SK-N-SH treated with all-trans-retinoic acid at 6 μM for 48 hours (cell line): ENCODE measurements at regions not wholly inside any gene's neighbourhood (a gene's known extent, or its start where the extent isn't known, plus 50 kb on each side); places are given as distances from the start of the nearest gene placed in this dataset.
"Not testable (repeated sequence)": the region's sequence is repeated elsewhere in the genome, so short reads cannot be mapped to it uniquely, and the experiment has no call there.

Source experiments
- ATAC-seq: fragments of 200-7000 bp; cut with Tn5 transposase; 3 replicates; pipeline ENCODE4 v1.9.1; 2020; ENCODE audit warnings: mild to moderate bottlenecking, moderate library complexity
- ARNTL ChIP-seq: fragments of 450-650 bp; formaldehyde crosslinking; IDR thresholded peaks from 2 replicates; pipeline ENCODE4 v1.5.0; 2020; ENCODE audit warnings: low read depth, mild to moderate bottlenecking, moderate library complexity, borderline replicate concordance
- CREB5 ChIP-seq: fragments of 250-450 bp; sonication (Bioruptor Pico); IDR thresholded peaks from 2 replicates; pipeline ENCODE4 v1.5.1; 2020; ENCODE audit warnings: low read depth, mild to moderate bottlenecking, moderate library complexity
- CSDC2 ChIP-seq: fragments of 250-450 bp; sonication (Bioruptor Pico); IDR thresholded peaks from 2 replicates; pipeline ENCODE4 v1.5.0; 2020; ENCODE audit warnings: mild to moderate bottlenecking, moderate library complexity
- CSRNP3 ChIP-seq: fragments of 250-450 bp; sonication (Bioruptor Pico); IDR thresholded peaks from 2 replicates; pipeline ENCODE4 v1.5.1; 2021; ENCODE audit warnings: mild to moderate bottlenecking, moderate library complexity
- ESRRG ChIP-seq: fragments of 250-450 bp; sonication (Bioruptor Pico); IDR thresholded peaks from 2 replicates; pipeline ENCODE4 v1.6.1; 2021; ENCODE audit warnings: mild to moderate bottlenecking
- GLIS3 ChIP-seq: fragments of 250-450 bp; sonication (Bioruptor Pico); IDR thresholded peaks from 2 replicates; pipeline ENCODE4 v1.5.0; 2020; ENCODE audit warnings: mild to moderate bottlenecking, moderate library complexity
- ISL1 ChIP-seq: fragments of 250-450 bp; sonication (Bioruptor Pico); IDR thresholded peaks from 2 replicates; pipeline ENCODE4 v2.1.2; 2022; ENCODE audit warnings: mild to moderate bottlenecking, moderate library complexity
- OSR1 ChIP-seq: fragments of 250-450 bp; sonication (Bioruptor Pico); IDR thresholded peaks from 2 replicates; pipeline ENCODE4 v1.8.0; 2022; ENCODE audit warnings: moderate library complexity, mild to moderate bottlenecking, inconsistent platforms
- PATZ1 ChIP-seq: fragments of 250-450 bp; sonication (Bioruptor Pico); IDR thresholded peaks from 2 replicates; pipeline ENCODE4 v1.8.0; 2020; ENCODE audit warnings: mild to moderate bottlenecking, moderate library complexity, borderline replicate concordance
- POU6F1 ChIP-seq: fragments of 250-450 bp; sonication (Bioruptor Pico); IDR thresholded peaks from 2 replicates; pipeline ENCODE4 v1.8.0; 2021; ENCODE audit warnings: low read depth, mild to moderate bottlenecking, moderate library complexity, borderline replicate concordance
- RARB ChIP-seq: fragments of 250-450 bp; sonication (Bioruptor Pico); IDR thresholded peaks from 2 replicates; pipeline ENCODE4 v1.8.0; 2021; ENCODE audit warnings: mild to moderate bottlenecking, moderate library complexity
- SNAI2 ChIP-seq: fragments of 250-450 bp; sonication (Bioruptor Pico); IDR thresholded peaks from 2 replicates; pipeline ENCODE4 v1.5.0; 2020; ENCODE audit warnings: mild to moderate bottlenecking, moderate library complexity
- TCF4 ChIP-seq: fragments of 250-450 bp; sonication (Bioruptor Pico); IDR thresholded peaks from 2 replicates; pipeline ENCODE4 v1.8.0; 2021; ENCODE audit warnings: mild to moderate bottlenecking, moderate library complexity, borderline replicate concordance
- TOX ChIP-seq: fragments of 250-450 bp; sonication (Bioruptor Pico); IDR thresholded peaks from 2 replicates; pipeline ENCODE4 v1.8.0; 2021; ENCODE audit warnings: mild to moderate bottlenecking, moderate library complexity, borderline replicate concordance
- TSHZ2 ChIP-seq: fragments of 250-450 bp; sonication (Bioruptor Pico); IDR thresholded peaks from 2 replicates; pipeline ENCODE4 v1.5.0; 2020; ENCODE audit warnings: mild to moderate bottlenecking, moderate library complexity
- ZC3H10 ChIP-seq: fragments of 250-450 bp; sonication (Bioruptor Pico); IDR thresholded peaks from 2 replicates; pipeline ENCODE4 v1.5.1; 2021; ENCODE audit warnings: mild to moderate bottlenecking, moderate library complexity
- ZFP3 ChIP-seq: fragments of 250-450 bp; sonication (Bioruptor Pico); IDR thresholded peaks from 2 replicates; pipeline ENCODE4 v1.5.0; 2020; ENCODE audit warnings: mild to moderate bottlenecking, moderate library complexity
- ZFP30 ChIP-seq: fragments of 450-650 bp; formaldehyde crosslinking; IDR thresholded peaks from 2 replicates; pipeline ENCODE4 v1.5.0; 2022; ENCODE audit warnings: mild to moderate bottlenecking, moderate library complexity
- ZNF565 ChIP-seq: fragments of 450-650 bp; formaldehyde crosslinking; conservative IDR thresholded peaks from 2 replicates; pipeline ENCODE4 v1.5.0; 2020; ENCODE audit warnings: low read depth, mild to moderate bottlenecking, moderate library complexity
- ZNF70 ChIP-seq: fragments of 450-650 bp; formaldehyde crosslinking; IDR thresholded peaks from 2 replicates; pipeline ENCODE4 v1.5.0; 2020; ENCODE audit warnings: mild to moderate bottlenecking, moderate library complexity
- ZNF8 ChIP-seq: fragments of 450-650 bp; formaldehyde crosslinking; IDR thresholded peaks from 2 replicates; pipeline ENCODE4 v1.5.0; 2020; ENCODE audit warnings: mild to moderate bottlenecking, moderate library complexity

GRCh38 chr18:57881818-57882413 lies 78.8 kb upstream of the ATP8B1 start:
- TF ChIP-seq CSDC2 (CRISPR knock-in tag): no peak
- TF ChIP-seq POU6F1: no peak
- no peak for TF ChIP-seq TSHZ2 (CRISPR knock-in tag)
- no peak for TF ChIP-seq ZNF70 (CRISPR knock-in tag)
- TF ChIP-seq ZNF565 (CRISPR knock-in tag): no peak
- no peak for TF ChIP-seq CSRNP3 (CRISPR knock-in tag)
- no peak for TF ChIP-seq TCF4 (CRISPR knock-in tag)
- no peak for TF ChIP-seq ZFP30 (CRISPR knock-in tag)
- TF ChIP-seq RARB (CRISPR knock-in tag): no peak
- TF ChIP-seq ISL1 (CRISPR knock-in tag): no peak
- peak; percentile 100 for ATAC-seq

- ATAC-seq: not testable (repeated sequence)
Observed at GRCh38 chr18:57879924-57880323, 76.8 kb upstream of the ATP8B1 start.

GRCh38 chr18:57869221-57869620 lies 66.1 kb upstream of the ATP8B1 start:
- ATAC-seq: no peak

GRCh38 chr18:57866355-57866754 lies 63.2 kb upstream of the ATP8B1 start:
- no peak for TF ChIP-seq POU6F1
- no peak for TF ChIP-seq ZC3H10 (CRISPR knock-in tag)
- TF ChIP-seq ARNTL (CRISPR knock-in tag): no peak
- TF ChIP-seq ISL1 (CRISPR knock-in tag): no peak
- no peak for TF ChIP-seq PATZ1
- TF ChIP-seq SNAI2 (CRISPR knock-in tag): no peak
- TF ChIP-seq TOX: no peak
- TF ChIP-seq, all 23 proteins: peak for 0
- no peak for ATAC-seq

More at GRCh38 chr18:57869221-57869620, 66.1 kb upstream of the ATP8B1 start:
- TF ChIP-seq ESRRG (CRISPR knock-in tag): no peak
- no peak for TF ChIP-seq ZC3H10 (CRISPR knock-in tag)
- TF ChIP-seq ZNF8: no peak
- TF ChIP-seq, all 23 proteins: peak for 0

GRCh38 chr18:57864615-57865121 lies 61.6 kb upstream of the ATP8B1 start:
- no peak for TF ChIP-seq CSDC2 (CRISPR knock-in tag)
- TF ChIP-seq CREB5 (CRISPR knock-in tag): no peak
- no peak for TF ChIP-seq ARNTL (CRISPR knock-in tag)
- no peak for TF ChIP-seq GLIS3 (CRISPR knock-in tag)
- TF ChIP-seq RARB (CRISPR knock-in tag): no peak
- TF ChIP-seq ZNF565 (CRISPR knock-in tag): no peak
- no peak for TF ChIP-seq TCF4 (CRISPR knock-in tag)
- TF ChIP-seq PATZ1: no peak
- no peak for TF ChIP-seq ZNF8
- TF ChIP-seq ZNF70 (CRISPR knock-in tag): no peak
- TF ChIP-seq OSR1: no peak
- TF ChIP-seq ZFP3 (CRISPR knock-in tag): no peak
- no peak for ATAC-seq
